ENCODE measurements at regions not wholly inside any gene's neighbourhood (a gene's known extent, or its start where the extent isn't known, plus 50 kb on each side); places are given as distances from the start of the nearest gene placed in this dataset.
"Not testable (repeated sequence)": the region's sequence is repeated elsewhere in the genome, so short reads cannot be mapped to it uniquely, and the experiment has no call there.

DNA sequence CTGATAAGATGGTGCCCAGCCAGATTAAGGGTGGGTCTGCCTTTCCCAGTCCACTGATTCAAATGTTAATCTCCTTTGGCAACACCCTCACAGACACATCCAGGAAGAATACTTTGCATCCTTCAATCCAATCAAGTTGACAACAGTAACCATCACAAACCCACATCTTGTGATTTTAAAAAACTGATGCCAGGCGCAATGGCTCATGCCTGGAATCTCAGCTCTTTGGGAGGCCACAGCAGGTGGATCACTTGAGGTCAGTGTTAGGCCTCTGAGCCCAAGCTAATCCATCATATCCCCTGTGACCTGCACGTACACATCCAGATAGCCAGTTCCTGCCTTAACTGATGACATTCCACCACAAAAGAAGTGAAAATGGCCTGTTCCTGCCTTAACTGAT, 74.9 kb upstream of the ZNF462 start:
- TF ChIP-seq, protein P1, sequence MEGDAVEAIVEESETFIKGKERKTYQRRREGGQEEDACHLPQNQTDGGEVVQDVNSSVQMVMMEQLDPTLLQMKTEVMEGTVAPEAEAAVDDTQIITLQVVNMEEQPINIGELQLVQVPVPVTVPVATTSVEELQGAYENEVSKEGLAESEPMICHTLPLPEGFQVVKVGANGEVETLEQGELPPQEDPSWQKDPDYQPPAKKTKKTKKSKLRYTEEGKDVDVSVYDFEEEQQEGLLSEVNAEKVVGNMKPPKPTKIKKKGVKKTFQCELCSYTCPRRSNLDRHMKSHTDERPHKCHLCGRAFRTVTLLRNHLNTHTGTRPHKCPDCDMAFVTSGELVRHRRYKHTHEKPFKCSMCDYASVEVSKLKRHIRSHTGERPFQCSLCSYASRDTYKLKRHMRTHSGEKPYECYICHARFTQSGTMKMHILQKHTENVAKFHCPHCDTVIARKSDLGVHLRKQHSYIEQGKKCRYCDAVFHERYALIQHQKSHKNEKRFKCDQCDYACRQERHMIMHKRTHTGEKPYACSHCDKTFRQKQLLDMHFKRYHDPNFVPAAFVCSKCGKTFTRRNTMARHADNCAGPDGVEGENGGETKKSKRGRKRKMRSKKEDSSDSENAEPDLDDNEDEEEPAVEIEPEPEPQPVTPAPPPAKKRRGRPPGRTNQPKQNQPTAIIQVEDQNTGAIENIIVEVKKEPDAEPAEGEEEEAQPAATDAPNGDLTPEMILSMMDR (IDR thresholded peaks at IDR 0.05) = not testable (repeated sequence)
- TF ChIP-seq EP300, POLR2A (IDR thresholded peaks at IDR 0.05): not testable (repeated sequence)
